Astrocyte (in vitro differentiated cells and primary cell): ENCODE measurements at regions not wholly inside any gene's neighbourhood (a gene's known extent, or its start where the extent isn't known, plus 50 kb on each side); places are given as distances from the start of the nearest gene placed in this dataset.

Experiments used
- DNase-seq: peaks from one replicate; pipeline ENCODE4 v3.0.0-alpha.2; 2010; ENCODE audit warnings: low read depth
- FAIRE-seq: peaks from 2 replicates; lab custom pipeline; 2011; peaks lifted over from hg19 to GRCh38; lab: Jason Lieb, UNC
- H2AFZ ChIP-seq: 2 replicates; pipeline ENCODE4 v1.6.0; 2012; ENCODE audit warnings: low read depth, low read length, inconsistent platforms
- H3K27ac ChIP-seq: 2 replicates; pipeline ENCODE4 v1.5.1; 2011; ENCODE audit warnings: low read depth, low read length, inconsistent platforms
- H3K27me3 ChIP-seq: 2 replicates; pipeline ENCODE4 v1.6.0; 2011; ENCODE audit warnings: low read length, inconsistent platforms; ENCODE audit not compliant: insufficient read depth
- H3K36me3 ChIP-seq: 2 replicates; pipeline ENCODE4 v1.5.1; 2011; ENCODE audit warnings: low read length, inconsistent platforms; ENCODE audit not compliant: insufficient read depth
- H3K4me1 ChIP-seq: 2 replicates; pipeline ENCODE4 v1.5.1; 2011; ENCODE audit warnings: low read length, inconsistent platforms; ENCODE audit not compliant: insufficient read depth
- H3K4me2 ChIP-seq: 2 replicates; pipeline ENCODE4 v1.6.0; 2012; ENCODE audit warnings: low read length, inconsistent platforms
- H3K4me3 ChIP-seq: 2 replicates; pipeline ENCODE4 v1.5.1; 2011; ENCODE audit warnings: low read depth, mild to moderate bottlenecking, low read length, inconsistent platforms; ENCODE audit not compliant: insufficient read depth
- H3K79me2 ChIP-seq: 2 replicates; pipeline ENCODE4 v1.6.0; 2012; ENCODE audit warnings: mild to moderate bottlenecking, low read length, inconsistent platforms; ENCODE audit not compliant: insufficient read depth
- H3K9ac ChIP-seq: 2 replicates; pipeline ENCODE4 v1.6.0; 2012; ENCODE audit warnings: mild to moderate bottlenecking, low read length, inconsistent platforms
- H3K9me3 ChIP-seq: 2 replicates; pipeline ENCODE4 v1.5.1; 2012; ENCODE audit warnings: low read depth, mild to moderate bottlenecking, low read length, inconsistent platforms; ENCODE audit not compliant: insufficient read depth
- H4K20me1 ChIP-seq: 2 replicates; pipeline ENCODE4 v1.6.0; 2012; ENCODE audit warnings: low read length, inconsistent platforms; ENCODE audit not compliant: insufficient read depth
- H3K27ac Mint-ChIP-seq: one replicate; pipeline ENCODE4 v1.8.0; 2021; ENCODE audit warnings: mild to moderate bottlenecking, mixed read lengths; ENCODE audit not compliant: unreplicated experiment
- H3K27me3 Mint-ChIP-seq: one replicate; pipeline ENCODE4 v1.8.0; 2021; ENCODE audit warnings: low read depth, mixed read lengths; ENCODE audit not compliant: unreplicated experiment
- H3K36me3 Mint-ChIP-seq: one replicate; pipeline ENCODE4 v1.8.0; 2021; ENCODE audit warnings: low read depth, mixed read lengths; ENCODE audit not compliant: unreplicated experiment
- H3K4me1 Mint-ChIP-seq: one replicate; pipeline ENCODE4 v1.8.0; 2021; ENCODE audit warnings: low read depth, mixed read lengths; ENCODE audit not compliant: unreplicated experiment
- H3K4me3 Mint-ChIP-seq: one replicate; pipeline ENCODE4 v1.8.0; 2021; ENCODE audit warnings: mild to moderate bottlenecking, moderate library complexity, mixed read lengths; ENCODE audit not compliant: unreplicated experiment
- H3K9me3 Mint-ChIP-seq: one replicate; pipeline ENCODE4 v1.8.0; 2021; ENCODE audit warnings: mild to moderate bottlenecking, mixed read lengths; ENCODE audit not compliant: unreplicated experiment
- CTCF ChIP-seq: IDR thresholded peaks from 2 replicates; pipeline ENCODE4 v1.5.1; 2011; ENCODE audit warnings: low read depth, mild to moderate bottlenecking, inconsistent platforms, low read length, moderate library complexity; ENCODE audit not compliant: insufficient read depth
- EZH2 ChIP-seq: IDR thresholded peaks from 2 replicates; pipeline ENCODE4 v1.6.1; 2012; ENCODE audit warnings: mild to moderate bottlenecking, low read length, inconsistent platforms; ENCODE audit not compliant: insufficient read depth

DNA sequence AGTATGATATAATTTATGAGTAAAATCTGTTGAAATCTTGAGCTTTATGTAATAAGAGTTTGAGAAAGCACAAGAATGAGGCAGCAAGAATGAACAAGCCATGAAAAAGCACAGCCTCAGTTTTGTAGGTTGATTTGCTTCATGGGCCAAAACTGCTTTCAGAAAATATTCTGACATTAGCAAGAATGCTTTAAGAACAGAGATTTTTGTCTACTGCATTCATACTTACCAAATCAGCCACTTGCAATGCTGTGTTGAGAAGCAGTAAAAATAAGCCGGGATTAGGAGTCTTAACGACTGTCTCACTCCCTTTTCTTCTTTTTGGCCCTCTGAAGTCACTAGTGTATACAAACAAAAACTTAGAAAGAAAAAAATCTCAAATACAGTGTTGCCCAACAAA lies 114.5 kb downstream of the POSTN start:
- H3K9ac ChIP-seq, result no peak overlapping the region
- FAIRE-seq (peak; percentile 63), DNase-seq (no peak)
- TF ChIP-seq CTCF, result no peak
- TF ChIP-seq EZH2, result no peak
- no peaks in the 10 kb centered on the region for H3K36me3 Mint-ChIP-seq
- no peak overlapping the region for H3K4me3 ChIP-seq
- no peak overlapping the region for H3K27ac Mint-ChIP-seq
- H3K4me1 ChIP-seq, result peaks cover 27% of the 10 kb centered on the region
- H3K4me3 Mint-ChIP-seq, result no peak overlapping the region
- no peaks in the 10 kb centered on the region for H4K20me1 ChIP-seq
- no peaks in the 10 kb centered on the region for H3K9me3 ChIP-seq
- no peak overlapping the region for H3K27ac ChIP-seq
- no peaks in the 10 kb centered on the region for H3K79me2 ChIP-seq
- H3K9me3 Mint-ChIP-seq, result no peaks in the 10 kb centered on the region
- H3K27me3 ChIP-seq, result no peaks in the 10 kb centered on the region
- H3K36me3 ChIP-seq, result no peaks in the 10 kb centered on the region
- H3K4me1 Mint-ChIP-seq, result peaks cover 22% of the 10 kb centered on the region
- no peaks in the 10 kb centered on the region for H3K27me3 Mint-ChIP-seq
- no peak overlapping the region for H2AFZ ChIP-seq
- H3K4me2 ChIP-seq, result no peak overlapping the region

- Histone ChIP-seq H3K9me3 (no peaks in the 10 kb centered on the region), H3K4me2 (no peak overlapping the region), H4K20me1 (no peaks in the 10 kb centered on the region), H3K9ac (peak overlapping the region; percentile 19), H2AFZ (no peak overlapping the region), H3K4me1 (peaks cover 20% of the 10 kb centered on the region), H3K27ac (peak overlapping the region; percentile 69), H3K27me3 (no peaks in the 10 kb centered on the region), H3K36me3 (no peaks in the 10 kb centered on the region), H3K79me2 (no peaks in the 10 kb centered on the region), H3K4me3 (no peak overlapping the region)
- no peak for TF ChIP-seq EZH2
- no peak for TF ChIP-seq CTCF
- H3K27ac Mint-ChIP-seq, result peak overlapping the region; percentile 90
- no peaks in the 10 kb centered on the region for H3K27me3 Mint-ChIP-seq
- H3K9me3 Mint-ChIP-seq, result no peaks in the 10 kb centered on the region
- no peak for DNase-seq
- FAIRE-seq, result peak; percentile 34
- H3K4me1 Mint-ChIP-seq, result peaks cover 18% of the 10 kb centered on the region
- no peaks in the 10 kb centered on the region for H3K36me3 Mint-ChIP-seq
- no peak overlapping the region for H3K4me3 Mint-ChIP-seq
Measured at GRCh38 chr13:37482331-37482730, 116.2 kb downstream of the POSTN start.

GRCh38 chr13:37481885-37482227 lies 116.7 kb downstream of the POSTN start:
- Mint-ChIP-seq H3K4me1 (peaks cover 23% of the 10 kb centered on the region), H3K36me3 (no peaks in the 10 kb centered on the region), H3K4me3 (no peak overlapping the region), H3K27me3 (no peaks in the 10 kb centered on the region), H3K9me3 (no peaks in the 10 kb centered on the region), H3K27ac (peak overlapping the region; percentile 90)
- no peaks in the 10 kb centered on the region for H3K27me3 ChIP-seq
- DNase-seq (no peak), FAIRE-seq (peak; percentile 43)
- H3K4me3 ChIP-seq, result no peak overlapping the region
- no peaks in the 10 kb centered on the region for H3K79me2 ChIP-seq
- H3K4me2 ChIP-seq, result no peak overlapping the region
- H3K4me1 ChIP-seq, result peaks cover 22% of the 10 kb centered on the region
- H3K36me3 ChIP-seq, result no peaks in the 10 kb centered on the region
- no peak for TF ChIP-seq EZH2
- no peak for TF ChIP-seq CTCF
- no peak overlapping the region for H2AFZ ChIP-seq
- H3K9ac ChIP-seq, result peak overlapping the region; percentile 19
- no peaks in the 10 kb centered on the region for H4K20me1 ChIP-seq
- H3K27ac ChIP-seq, result peak overlapping the region; percentile 69
- H3K9me3 ChIP-seq, result no peaks in the 10 kb centered on the region
